ENCODE measurements at regions not wholly inside any gene's neighbourhood (a gene's known extent, or its start where the extent isn't known, plus 50 kb on each side); places are given as distances from the start of the nearest gene placed in this dataset.

DNA sequence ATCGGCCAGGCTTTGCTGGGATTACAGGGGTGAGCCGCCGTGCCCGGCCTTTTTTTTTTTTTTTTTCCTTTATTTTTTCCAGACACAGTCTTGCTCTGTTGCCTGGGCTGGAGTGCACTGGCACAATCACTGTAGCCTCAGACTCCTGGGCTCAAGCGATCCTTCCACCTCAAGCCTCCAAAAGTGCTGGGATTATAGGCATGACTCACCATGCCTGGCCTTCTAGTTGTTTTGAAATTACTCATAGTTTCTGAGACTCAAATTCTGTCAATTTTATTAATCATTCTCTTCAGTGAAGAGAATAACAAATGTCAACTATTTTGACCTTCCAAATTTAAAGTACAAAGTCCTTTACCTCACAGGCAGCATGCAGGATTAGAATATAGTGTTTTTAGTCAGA is 374.5 kb downstream of the PLA2G4A start:
- Histone ChIP-seq H3K4me3 (ENCODE audit: low read length) (no peak overlapping the region), H3K36me3 (ENCODE audit: insufficient read depth, low read length) (no peaks in the 10 kb centered on the region), H3K27me3 (ENCODE audit: insufficient read depth, low read length) (no peaks in the 10 kb centered on the region), H2AFZ (ENCODE audit: low read depth, low read length) (no peak overlapping the region), H3K4me1 (ENCODE audit: insufficient read depth, low read length) (no peaks in the 10 kb centered on the region), H3K9me3 (ENCODE audit: low read length) (no peaks in the 10 kb centered on the region)

DNA sequence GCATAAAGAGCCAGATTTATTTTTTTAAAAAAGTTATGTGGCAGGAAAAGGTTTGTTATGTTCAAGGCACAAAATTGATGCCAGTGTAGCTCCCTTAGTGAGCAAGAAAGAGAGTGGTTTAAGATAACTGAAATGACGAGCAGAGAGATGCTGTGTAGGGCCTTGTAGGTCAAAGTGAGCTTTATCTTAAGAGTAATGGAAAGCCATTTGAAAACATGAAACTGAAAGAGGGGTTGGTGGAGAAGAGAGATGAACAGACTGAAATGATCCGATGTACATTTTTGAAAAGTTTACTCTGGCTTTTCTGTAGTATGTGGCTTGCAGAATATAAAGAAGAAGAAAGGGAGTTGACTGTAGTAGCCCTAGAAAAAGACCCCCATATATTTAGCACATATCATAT is 383.6 kb downstream of the PLA2G4A start:
- Histone ChIP-seq H3K4me1 (ENCODE audit: insufficient read depth, low read length) (no peaks in the 10 kb centered on the region), H2AFZ (ENCODE audit: low read depth, low read length) (no peak overlapping the region)

DNA sequence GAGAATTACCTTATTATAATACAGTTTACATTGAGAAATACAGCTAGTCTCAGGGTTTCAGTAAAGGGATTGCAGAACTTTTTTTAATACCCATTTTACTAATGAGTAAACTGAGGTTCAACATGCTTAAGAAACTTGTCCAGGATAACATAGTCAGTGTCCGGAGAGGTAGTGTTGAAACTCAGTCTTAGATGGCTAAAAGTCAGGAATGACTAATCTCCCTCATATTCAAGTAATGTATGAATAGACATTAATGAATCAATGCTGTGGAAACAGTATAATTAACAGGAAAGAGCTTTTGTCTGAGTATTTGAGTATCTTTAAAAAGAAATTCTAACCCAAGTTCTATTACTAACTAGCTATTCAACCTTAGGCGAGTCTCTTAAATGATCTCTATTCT is 397.6 kb downstream of the PLA2G4A start:
- no peak overlapping the region for H3K4me3 ChIP-seq (ENCODE audit: low read length)
- no peaks in the 10 kb centered on the region for H3K27me3 ChIP-seq (ENCODE audit: insufficient read depth, low read length)
- H2AFZ ChIP-seq (ENCODE audit: low read depth, low read length): no peak overlapping the region
- H3K36me3 ChIP-seq (ENCODE audit: insufficient read depth, low read length): no peaks in the 10 kb centered on the region
- no peaks in the 10 kb centered on the region for H3K9me3 ChIP-seq (ENCODE audit: low read length)
- H3K4me1 ChIP-seq (ENCODE audit: insufficient read depth, low read length): peaks cover 2% of the 10 kb centered on the region

More for the DNA sequence above, 383.6 kb downstream of the PLA2G4A start:
- no peak overlapping the region for H3K4me3 ChIP-seq (ENCODE audit: low read length)
- H3K27me3 ChIP-seq (ENCODE audit: insufficient read depth, low read length): no peaks in the 10 kb centered on the region
- no peaks in the 10 kb centered on the region for H3K9me3 ChIP-seq (ENCODE audit: low read length)
- H3K36me3 ChIP-seq (ENCODE audit: insufficient read depth, low read length): no peaks in the 10 kb centered on the region

DNA sequence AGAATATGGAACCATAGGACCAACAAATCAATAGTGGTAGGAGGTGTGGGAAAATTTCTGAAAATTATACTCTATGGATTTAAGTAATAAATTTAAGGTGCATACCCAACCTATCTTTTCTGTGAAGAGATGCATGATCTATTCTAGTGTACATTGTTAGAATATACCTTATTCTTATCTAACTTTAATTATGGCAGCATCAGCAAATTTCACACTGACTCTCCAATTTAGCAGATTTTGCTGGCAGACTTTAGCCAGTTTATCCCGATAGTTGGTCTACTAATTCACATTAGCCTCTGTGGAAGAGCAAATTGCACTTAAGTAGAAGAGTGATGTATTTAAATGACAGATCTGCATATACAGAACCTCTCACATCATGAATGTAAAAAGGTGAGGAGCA is 400.0 kb downstream of the PLA2G4A start:
- Histone ChIP-seq H3K4me3 (ENCODE audit: low read length) (no peak overlapping the region), H3K9me3 (ENCODE audit: low read length) (no peaks in the 10 kb centered on the region), H3K36me3 (ENCODE audit: insufficient read depth, low read length) (no peaks in the 10 kb centered on the region), H3K4me1 (ENCODE audit: insufficient read depth, low read length) (peaks cover 2% of the 10 kb centered on the region), H2AFZ (ENCODE audit: low read depth, low read length) (no peak overlapping the region), H3K27me3 (ENCODE audit: insufficient read depth, low read length) (no peaks in the 10 kb centered on the region)

DNA sequence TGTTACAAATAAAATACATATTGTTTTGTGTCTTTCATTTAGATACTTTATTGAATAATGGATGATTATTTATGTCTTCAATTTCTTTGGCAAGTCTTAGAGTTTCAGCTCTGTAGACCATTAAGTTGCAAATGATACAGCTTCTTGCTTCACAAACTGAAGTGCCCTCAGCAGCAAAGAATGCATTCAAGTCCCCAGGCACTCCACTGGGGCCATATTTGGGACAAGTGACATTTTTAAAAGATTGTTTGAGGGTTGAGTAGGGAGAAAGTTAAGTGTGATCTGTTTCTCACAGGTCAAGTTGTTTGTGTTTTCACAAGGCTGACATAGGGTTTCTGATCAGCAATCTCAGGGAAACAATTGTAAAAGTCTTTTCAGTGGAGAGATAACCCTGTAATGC is 400.7 kb downstream of the PLA2G4A start:
- H3K4me1 ChIP-seq (ENCODE audit: insufficient read depth, low read length): peaks cover 2% of the 10 kb centered on the region

DNA sequence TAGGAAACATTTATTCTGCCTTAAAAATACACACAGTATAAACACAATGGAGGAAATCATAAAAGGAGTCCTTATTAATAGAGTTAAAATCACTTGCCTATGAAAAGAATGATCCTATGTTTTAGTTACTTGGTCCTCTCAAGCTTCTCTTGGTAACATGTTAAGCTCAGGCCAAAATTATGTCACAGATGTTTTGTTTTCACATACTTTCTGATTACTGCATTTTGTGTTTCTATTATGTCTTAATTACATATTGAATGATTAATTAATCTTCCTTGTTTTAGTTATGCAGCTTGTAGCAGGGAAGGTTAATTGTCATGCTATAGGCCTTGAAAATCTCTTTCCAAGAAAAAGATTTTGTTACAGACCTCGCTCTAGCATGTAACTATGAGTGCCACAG is 406.0 kb downstream of the PLA2G4A start:
- Histone ChIP-seq H3K27me3 (ENCODE audit: insufficient read depth, low read length) (no peaks in the 10 kb centered on the region), H3K9me3 (ENCODE audit: low read length) (no peaks in the 10 kb centered on the region), H3K4me1 (ENCODE audit: insufficient read depth, low read length) (peaks cover 14% of the 10 kb centered on the region), H3K4me3 (ENCODE audit: low read length) (no peak overlapping the region), H3K36me3 (ENCODE audit: insufficient read depth, low read length) (no peaks in the 10 kb centered on the region), H2AFZ (ENCODE audit: low read depth, low read length) (no peak overlapping the region)

More for the DNA sequence above, 400.7 kb downstream of the PLA2G4A start:
- Histone ChIP-seq H3K9me3 (ENCODE audit: low read length) (no peaks in the 10 kb centered on the region), H3K36me3 (ENCODE audit: insufficient read depth, low read length) (no peaks in the 10 kb centered on the region), H3K27me3 (ENCODE audit: insufficient read depth, low read length) (no peaks in the 10 kb centered on the region), H3K4me3 (ENCODE audit: low read length) (no peak overlapping the region), H2AFZ (ENCODE audit: low read depth, low read length) (no peak overlapping the region)

DNA sequence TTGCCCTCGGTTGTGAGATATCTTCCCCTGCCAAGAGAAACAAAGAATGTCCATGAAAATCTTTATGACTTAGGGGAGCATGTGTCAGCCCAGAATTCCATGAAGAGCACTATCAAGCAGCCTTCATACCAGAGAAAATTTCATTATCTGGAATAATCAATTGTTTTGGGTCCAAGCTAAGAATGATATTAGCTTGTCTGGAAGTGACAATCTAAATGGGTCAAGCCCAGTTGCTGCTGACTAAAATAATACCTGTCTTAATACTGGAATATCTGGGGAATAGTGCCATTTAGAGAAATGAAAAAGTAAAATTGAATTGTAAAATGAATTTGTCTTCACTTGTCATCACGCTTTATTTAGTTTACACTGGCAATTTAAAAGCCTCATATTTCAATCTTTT is 407.4 kb downstream of the PLA2G4A start:
- Histone ChIP-seq H3K27me3 (ENCODE audit: insufficient read depth, low read length) (no peaks in the 10 kb centered on the region), H2AFZ (ENCODE audit: low read depth, low read length) (no peak overlapping the region), H3K4me3 (ENCODE audit: low read length) (no peak overlapping the region), H3K9me3 (ENCODE audit: low read length) (no peaks in the 10 kb centered on the region), H3K4me1 (ENCODE audit: insufficient read depth, low read length) (peaks cover 14% of the 10 kb centered on the region), H3K36me3 (ENCODE audit: insufficient read depth, low read length) (no peaks in the 10 kb centered on the region)

DNA sequence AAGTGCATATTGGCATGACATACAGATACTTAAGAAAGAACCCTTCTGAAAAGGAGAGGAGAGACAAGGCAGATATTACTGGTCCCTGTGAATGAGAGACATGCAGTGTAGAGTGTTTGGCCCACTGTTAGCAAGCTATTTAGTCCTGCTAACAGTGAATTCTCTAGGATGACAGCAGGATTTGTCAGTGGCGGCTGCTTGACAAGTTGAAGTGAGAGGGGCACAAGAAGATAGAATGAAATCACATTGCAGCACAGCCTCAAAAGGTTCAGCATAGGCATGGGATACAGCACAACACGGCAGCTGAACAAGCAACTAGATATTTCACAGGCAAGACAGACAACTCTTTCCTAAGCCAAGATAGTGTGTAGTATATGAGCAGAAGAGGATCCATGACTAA is 407.9 kb downstream of the PLA2G4A start:
- Histone ChIP-seq H3K9me3 (ENCODE audit: low read length) (no peaks in the 10 kb centered on the region), H3K4me1 (ENCODE audit: insufficient read depth, low read length) (peaks cover 14% of the 10 kb centered on the region), H3K36me3 (ENCODE audit: insufficient read depth, low read length) (no peaks in the 10 kb centered on the region), H3K4me3 (ENCODE audit: low read length) (no peak overlapping the region), H3K27me3 (ENCODE audit: insufficient read depth, low read length) (no peaks in the 10 kb centered on the region), H2AFZ (ENCODE audit: low read depth, low read length) (no peak overlapping the region)

DNA sequence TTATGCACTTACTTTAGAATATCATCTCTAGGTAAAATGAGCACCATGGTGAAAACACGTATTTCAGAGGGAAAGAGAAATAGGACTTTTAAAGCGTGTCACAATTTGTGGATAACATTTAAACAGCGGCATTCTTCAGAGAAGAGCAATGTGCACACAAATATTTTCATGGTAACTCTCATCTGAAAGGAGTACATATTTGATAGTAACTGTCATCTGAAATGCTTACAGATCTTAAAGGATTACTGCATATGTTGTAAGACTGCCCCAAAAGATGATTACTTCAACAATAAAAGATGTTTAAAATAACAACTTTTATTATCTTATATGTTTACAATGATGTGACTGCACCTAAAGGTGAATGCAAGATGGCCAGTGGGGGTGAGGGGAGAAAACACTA is 408.8 kb downstream of the PLA2G4A start:
- Histone ChIP-seq H3K9me3 (ENCODE audit: low read length) (no peaks in the 10 kb centered on the region), H3K27me3 (ENCODE audit: insufficient read depth, low read length) (no peaks in the 10 kb centered on the region), H3K4me1 (ENCODE audit: insufficient read depth, low read length) (peaks cover 14% of the 10 kb centered on the region), H3K4me3 (ENCODE audit: low read length) (no peak overlapping the region), H2AFZ (ENCODE audit: low read depth, low read length) (no peak overlapping the region), H3K36me3 (ENCODE audit: insufficient read depth, low read length) (no peaks in the 10 kb centered on the region)

DNA sequence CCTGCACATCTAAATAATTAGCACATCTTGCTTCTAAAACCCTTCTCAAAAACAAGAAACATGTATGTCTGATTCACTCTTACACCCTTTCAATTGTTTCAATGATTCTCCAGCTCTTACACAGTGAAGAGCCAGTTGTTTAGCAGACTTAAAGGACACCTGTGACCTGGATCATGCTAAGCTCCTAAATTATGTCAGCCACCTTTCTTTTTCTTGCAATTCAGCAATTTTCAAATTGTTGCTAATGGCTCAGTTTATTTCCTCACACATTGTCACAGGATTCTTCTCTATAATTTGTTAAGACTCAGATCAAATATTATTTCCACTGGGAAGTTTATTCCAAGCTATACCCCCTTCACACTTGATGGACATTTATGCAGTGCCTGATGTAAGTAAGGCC is 413.2 kb downstream of the PLA2G4A start:
- Histone ChIP-seq H3K4me1 (ENCODE audit: insufficient read depth, low read length) (peaks cover 6% of the 10 kb centered on the region), H3K27me3 (ENCODE audit: insufficient read depth, low read length) (no peaks in the 10 kb centered on the region), H3K36me3 (ENCODE audit: insufficient read depth, low read length) (no peaks in the 10 kb centered on the region), H3K9me3 (ENCODE audit: low read length) (no peaks in the 10 kb centered on the region), H3K4me3 (ENCODE audit: low read length) (no peak overlapping the region), H2AFZ (ENCODE audit: low read depth, low read length) (no peak overlapping the region)

DNA sequence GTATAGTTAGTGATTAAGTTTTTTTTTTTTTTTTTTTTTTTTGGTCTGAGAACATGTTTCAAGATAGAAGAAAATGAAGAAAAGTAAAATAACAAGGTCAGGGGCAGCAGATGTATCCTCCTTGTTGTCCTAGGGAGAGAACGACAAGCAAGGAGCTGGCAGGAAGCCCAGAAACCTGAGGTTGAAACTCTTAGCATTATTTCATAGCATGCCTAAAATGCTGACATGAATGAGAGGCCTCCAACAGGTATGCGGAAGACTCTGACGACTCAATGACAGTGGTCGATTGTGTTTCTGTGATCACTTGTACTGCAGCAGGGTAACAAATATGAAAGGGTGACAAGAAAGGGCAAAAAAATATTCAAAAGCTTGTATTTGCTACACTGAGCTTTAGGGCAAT is 415.9 kb downstream of the PLA2G4A start:
- H2AFZ ChIP-seq (ENCODE audit: low read depth, low read length): no peak overlapping the region
- no peak overlapping the region for H3K4me3 ChIP-seq (ENCODE audit: low read length)
- no peaks in the 10 kb centered on the region for H3K27me3 ChIP-seq (ENCODE audit: insufficient read depth, low read length)
- no peaks in the 10 kb centered on the region for H3K36me3 ChIP-seq (ENCODE audit: insufficient read depth, low read length)
- peaks cover 6% of the 10 kb centered on the region for H3K4me1 ChIP-seq (ENCODE audit: insufficient read depth, low read length)
- no peaks in the 10 kb centered on the region for H3K9me3 ChIP-seq (ENCODE audit: low read length)

DNA sequence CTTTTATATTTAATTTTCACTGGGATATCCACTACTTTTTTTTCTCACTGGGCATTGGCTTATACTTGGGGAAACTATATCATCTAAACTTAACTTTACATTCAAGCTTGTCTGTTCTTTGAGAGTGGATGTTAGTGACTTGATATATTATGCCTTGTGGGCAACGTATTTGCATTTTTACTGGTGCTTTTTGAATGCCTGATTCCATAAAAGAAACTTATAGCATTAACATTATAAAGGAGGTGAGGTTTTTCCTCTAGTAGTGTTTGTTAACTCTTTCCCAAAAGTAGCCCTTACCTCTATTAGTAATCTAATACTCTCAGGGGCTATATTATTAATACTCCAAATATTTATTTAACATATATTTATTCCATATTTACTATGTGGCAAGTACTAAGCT is 416.5 kb downstream of the PLA2G4A start:
- no peak overlapping the region for H2AFZ ChIP-seq (ENCODE audit: low read depth, low read length)
- H3K27me3 ChIP-seq (ENCODE audit: insufficient read depth, low read length): no peaks in the 10 kb centered on the region

DNA sequence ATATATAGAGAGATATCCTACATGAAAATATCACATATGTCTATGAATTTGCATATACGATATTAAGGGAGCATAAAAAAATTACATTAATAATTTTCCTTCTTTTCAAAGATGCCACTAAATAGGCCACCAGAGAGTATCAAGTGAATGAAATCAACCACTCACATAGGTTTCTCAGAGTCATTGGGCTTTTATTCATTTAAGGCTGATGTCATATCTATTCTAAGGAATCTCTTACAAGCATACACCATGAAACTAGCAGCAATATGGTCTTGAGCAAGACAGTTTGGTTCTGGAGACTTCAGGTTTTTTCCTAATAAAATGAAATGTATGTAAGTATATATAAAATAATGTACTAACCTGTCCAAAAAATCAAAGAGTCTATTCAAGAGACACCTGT is 420.4 kb downstream of the PLA2G4A start:
- H3K27me3 ChIP-seq (ENCODE audit: insufficient read depth, low read length): no peaks in the 10 kb centered on the region
- no peaks in the 10 kb centered on the region for H3K9me3 ChIP-seq (ENCODE audit: low read length)
- peaks cover 6% of the 10 kb centered on the region for H3K4me1 ChIP-seq (ENCODE audit: insufficient read depth, low read length)
- H3K36me3 ChIP-seq (ENCODE audit: insufficient read depth, low read length): no peaks in the 10 kb centered on the region
- H3K4me3 ChIP-seq (ENCODE audit: low read length): no peak overlapping the region
- H2AFZ ChIP-seq (ENCODE audit: low read depth, low read length): no peak overlapping the region

More for the DNA sequence above, 416.5 kb downstream of the PLA2G4A start:
- Histone ChIP-seq H3K4me1 (ENCODE audit: insufficient read depth, low read length) (peaks cover 6% of the 10 kb centered on the region), H3K4me3 (ENCODE audit: low read length) (no peak overlapping the region), H3K36me3 (ENCODE audit: insufficient read depth, low read length) (no peaks in the 10 kb centered on the region), H3K9me3 (ENCODE audit: low read length) (no peaks in the 10 kb centered on the region)

DNA sequence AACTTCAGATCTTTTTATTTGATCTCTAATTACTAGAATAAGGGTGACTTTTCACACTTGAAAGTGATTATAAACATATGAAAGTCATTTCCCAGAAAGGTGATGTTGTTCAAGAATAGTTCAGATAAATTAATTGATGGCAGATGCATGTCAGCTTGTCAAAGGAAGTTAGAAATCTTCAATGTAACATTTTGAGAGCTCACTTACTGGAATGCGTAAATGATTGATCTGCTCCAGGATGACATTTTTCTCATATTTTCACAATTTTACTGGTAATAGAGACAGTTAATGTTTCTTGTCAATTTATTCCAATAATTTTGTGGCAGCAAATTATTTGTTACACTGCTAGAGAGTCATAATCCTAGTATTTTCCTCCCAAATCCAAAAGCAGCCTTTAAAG is 424.2 kb downstream of the PLA2G4A start:
- Histone ChIP-seq H3K9me3 (ENCODE audit: low read length) (no peaks in the 10 kb centered on the region), H3K27me3 (ENCODE audit: insufficient read depth, low read length) (no peaks in the 10 kb centered on the region), H3K4me1 (ENCODE audit: insufficient read depth, low read length) (no peaks in the 10 kb centered on the region), H3K4me3 (ENCODE audit: low read length) (no peak overlapping the region), H3K36me3 (ENCODE audit: insufficient read depth, low read length) (no peaks in the 10 kb centered on the region), H2AFZ (ENCODE audit: low read depth, low read length) (no peak overlapping the region)

Data from neuron (in vitro differentiated cells).